IMR-90 (cell line): ENCODE measurements at regions not wholly inside any gene's neighbourhood (a gene's known extent, or its start where the extent isn't known, plus 50 kb on each side); places are given as distances from the start of the nearest gene placed in this dataset.

ENCODE experiments used
- ATAC-seq: fragments of 200-7000 bp; cut with Tn5 transposase; 2 replicates; pipeline ENCODE4 v1.9.1; 2020; ENCODE audit warnings: low read depth, mild to moderate bottlenecking, moderate library complexity
- BruUV-seq: library from RNA; stranded (reverse); fragments of 400-500 nt; replicated peaks from 2 replicates; lab custom pipeline; 2021; lab: Mats Ljungman, UMichigan
- CTCF ChIA-PET: fragments of 300-600 bp; formaldehyde crosslinking; extraction: SDS; loops from one replicate; lab custom pipeline; 2021; ENCODE audit warnings: antibody characterized with exemption; lab: Yijun Ruan, JAX
- POLR2A ChIA-PET: fragments of 300-600 bp; sonication (Branson Sonifier 250); formaldehyde crosslinking; loops from one replicate; lab custom pipeline; 2022; ENCODE audit warnings: antibody characterized with exemption; ENCODE audit not compliant: unreplicated experiment; lab: Charles Lee
- DNase-seq: peaks from one replicate; pipeline ENCODE4 v3.0.0; 2013
- H2AFZ ChIP-seq: replicated peaks from 2 replicates; pipeline ENCODE3; 2013; ENCODE audit warnings: low read length, mild to moderate bottlenecking; ENCODE audit not compliant: poor library complexity
- H2AK5ac ChIP-seq: 2 replicates; pipeline ENCODE4 v1.6.1; 2013; ENCODE audit warnings: low read depth, low read length, inconsistent platforms
- H2AK9ac ChIP-seq: replicated peaks from 2 replicates; pipeline ENCODE3; 2013; ENCODE audit warnings: mild to moderate bottlenecking, low read depth, low read length, moderate library complexity; ENCODE audit not compliant: poor library complexity
- H2BK120ac ChIP-seq: 2 replicates; pipeline ENCODE4 v1.6.1; 2013; ENCODE audit warnings: low read depth, low read length, inconsistent platforms
- H2BK15ac ChIP-seq: 3 replicates; pipeline ENCODE4 v1.6.1; 2013; ENCODE audit warnings: low read depth, low read length, inconsistent platforms
- H2BK20ac ChIP-seq: 2 replicates; pipeline ENCODE4 v1.6.1; 2013; ENCODE audit warnings: low read depth, mild to moderate bottlenecking, inconsistent platforms, low read length, moderate library complexity
- H2BK5ac ChIP-seq: 2 replicates; pipeline ENCODE4 v1.6.1; 2013; ENCODE audit warnings: mild to moderate bottlenecking, low read depth, low read length, inconsistent platforms; ENCODE audit not compliant: poor library complexity, severe bottlenecking
- H3K14ac ChIP-seq: replicated peaks from 2 replicates; pipeline ENCODE4 v1.6.1; 2013; ENCODE audit warnings: low read depth, low read length, inconsistent platforms
- H3K18ac ChIP-seq: 2 replicates; pipeline ENCODE4 v1.6.1; 2013; ENCODE audit warnings: low read depth, low read length, control low read depth
- H3K23ac ChIP-seq: 2 replicates; pipeline ENCODE4 v1.6.1; 2013; ENCODE audit warnings: low read depth, low read length, inconsistent platforms
- H3K27ac ChIP-seq: 2 replicates; pipeline ENCODE4 v1.5.1; 2013; ENCODE audit warnings: mild to moderate bottlenecking, control low read depth, low read length; ENCODE audit not compliant: insufficient read depth
- H3K27me3 ChIP-seq: 2 replicates; pipeline ENCODE4 v1.6.1; 2013; ENCODE audit warnings: low read length; ENCODE audit not compliant: control insufficient read depth, insufficient read depth
- H3K36me3 ChIP-seq: 2 replicates; pipeline ENCODE4 v1.6.1; 2013; ENCODE audit warnings: low read length, mixed read lengths; ENCODE audit not compliant: control insufficient read depth, insufficient read depth
- H3K4ac ChIP-seq: 2 replicates; pipeline ENCODE4 v1.6.1; 2013; ENCODE audit warnings: low read depth, low read length, inconsistent platforms
- H3K4me1 ChIP-seq: 2 replicates; pipeline ENCODE4 v1.6.1; 2013; ENCODE audit warnings: low read length, mixed read lengths; ENCODE audit not compliant: control insufficient read depth, insufficient read depth
- H3K4me2 ChIP-seq: 2 replicates; pipeline ENCODE4 v1.6.1; 2013; ENCODE audit warnings: low read depth, mild to moderate bottlenecking, control low read depth, low read length, moderate library complexity
- H3K4me3 ChIP-seq: 2 replicates; pipeline ENCODE4 v1.5.1; 2013; ENCODE audit warnings: low read depth, mild to moderate bottlenecking, control low read depth, low read length, moderate library complexity; ENCODE audit not compliant: insufficient read depth
- H3K56ac ChIP-seq: 2 replicates; pipeline ENCODE4 v1.6.1; 2013; ENCODE audit warnings: low read length, inconsistent platforms; ENCODE audit not compliant: insufficient read depth; ENCODE audit errors: extremely low read depth
- H3K79me1 ChIP-seq, 2 experiments: 2 replicates each; pipeline ENCODE4 v1.6.1; 2013; ENCODE audit warnings: low read length in 2 of 2, inconsistent platforms in 1 of 2, low read depth in 1 of 2
- H3K9ac ChIP-seq: 2 replicates; pipeline ENCODE4 v1.6.1; 2013; ENCODE audit warnings: low read depth, low read length, control low read depth
- H3K9me1 ChIP-seq: 2 replicates; pipeline ENCODE4 v1.6.1; 2013; ENCODE audit warnings: low read length, inconsistent platforms; ENCODE audit not compliant: insufficient read depth
- H3K9me3 ChIP-seq: 2 replicates; pipeline ENCODE4 v1.6.1; 2013; ENCODE audit warnings: low read length; ENCODE audit not compliant: control insufficient read depth, insufficient read depth
- H4K20me1 ChIP-seq: 2 replicates; pipeline ENCODE4 v1.6.1; 2013; ENCODE audit warnings: low read length, inconsistent platforms; ENCODE audit not compliant: insufficient read depth
- H4K5ac ChIP-seq: 2 replicates; pipeline ENCODE4 v1.6.1; 2013; ENCODE audit warnings: mild to moderate bottlenecking, low read depth, low read length, control low read depth
- H4K8ac ChIP-seq, 2 experiments: 2 replicates each; pipeline ENCODE4 v1.6.1; 2013; ENCODE audit warnings: low read depth in 2 of 2, low read length in 2 of 2, control low read depth in 1 of 2, inconsistent platforms in 1 of 2
- H4K91ac ChIP-seq: 2 replicates; pipeline ENCODE4 v1.6.1; 2013; ENCODE audit warnings: low read depth, low read length, inconsistent platforms; ENCODE audit not compliant: insufficient read depth
- CEBPB ChIP-seq: IDR thresholded peaks from 2 replicates; pipeline ENCODE4 v1.6.1; 2012; ENCODE audit warnings: low read depth, low read length, improper control_type of control experiment
- CTCF ChIP-seq: conservative IDR thresholded peaks from 2 replicates; pipeline ENCODE4 v1.5.1; 2012; ENCODE audit warnings: mild to moderate bottlenecking, low read depth, low read length, improper control_type of control experiment
- POLR2A ChIP-seq: IDR thresholded peaks from 2 replicates; pipeline ENCODE4 v1.6.1; 2012; ENCODE audit warnings: mild to moderate bottlenecking, low read depth, low read length
- RCOR1 ChIP-seq: IDR thresholded peaks from 2 replicates; pipeline ENCODE4 v1.6.1; 2012; ENCODE audit warnings: mild to moderate bottlenecking, low read length, improper control_type of control experiment; ENCODE audit not compliant: insufficient replicate concordance
- WGBS, 2 experiments: methylation state at CpG; one replicate each; pipeline versions ENCODE4 v1.1.5 to v1.1.7; 2013; ENCODE audit warnings: missing lambda C conversion rate in 2 of 2; ENCODE audit not compliant: insufficient read length in 1 of 2; ENCODE audit errors: extremely low coverage in 2 of 2; 5-methylcytosine and 5-hydroxymethylcytosine counted together
- dilution Hi-C: fragments of 300-500 bp; cut with HindIII; formaldehyde crosslinking; loops from one replicate; pipeline ENCODE4 v1.14.3; 2018; ENCODE audit warnings: low sequenced_read_pairs; ENCODE audit not compliant: unreplicated experiment
- in situ Hi-C: fragments of 300-500 bp; cut with MboI; formaldehyde crosslinking; loops from 3 replicates; pipeline ENCODE4 v1.14.3; 2019; ENCODE audit warnings: low sequenced_read_pairs, inconsistent platforms, mixed read lengths
- intact Hi-C: fragments of 100-400 bp; cut with micrococcal nuclease; formaldehyde crosslinking; loops from 2 replicates; pipeline ENCODE4 v1.10.0; 2022

- H3K56ac ChIP-seq = no peak overlapping the region
- no peak overlapping the region for H3K23ac ChIP-seq
- CTCF ChIA-PET = no interaction called here
- no peaks in the 10 kb centered on the region for H3K9me3 ChIP-seq
- no peak for DNase-seq
- H4K5ac ChIP-seq = no peak overlapping the region
- no peaks in the 10 kb centered on the region for H4K20me1 ChIP-seq
- no peak overlapping the region for H2AFZ ChIP-seq
- POLR2A ChIA-PET = no interaction called here
- H2BK120ac ChIP-seq = peak overlapping the region; percentile 19; the same call in 1 of the 2 replicates
- peaks cover 13% of the 10 kb centered on the region for H3K9me1 ChIP-seq
- H3K4me3 ChIP-seq = no peak overlapping the region
- peaks cover 8% of the 10 kb centered on the region for H3K4me1 ChIP-seq
- in situ Hi-C loops (loop anchor here (10.0 kb wide), 1 partner anchor 264 kb away; no protein-coding TSS in a partner anchor), dilution Hi-C loops (no loop called here), intact Hi-C loops (no loop called here)
- H3K18ac ChIP-seq = no peak overlapping the region; the same call in 1 of the 2 replicates
- no peak overlapping the region for H3K4ac ChIP-seq
- ATAC-seq = no peak
- H3K4me2 ChIP-seq = no peak overlapping the region
- WGBS, 2 experiments = no CpG with 5 or more reads among the region's 1 CpG
- H4K8ac ChIP-seq = no peak overlapping the region
- H3K27me3 ChIP-seq = no peaks in the 10 kb centered on the region
- TF ChIP-seq RCOR1 (no peak), CTCF (no peak), CEBPB (no peak), POLR2A (no peak)
- no peak overlapping the region for H3K9ac ChIP-seq
- no peak overlapping the region for H2AK9ac ChIP-seq
- H2BK15ac ChIP-seq = no peak overlapping the region
- no peak overlapping the region for H2AK5ac ChIP-seq
- H3K27ac ChIP-seq = no peak overlapping the region
- no peak overlapping the region for H3K14ac ChIP-seq
- no peaks in the 10 kb centered on the region for H3K79me1 ChIP-seq
- H3K36me3 ChIP-seq = no peaks in the 10 kb centered on the region
- BruUV-seq = no TSS peak
- H2BK20ac ChIP-seq = no peak overlapping the region
- H4K91ac ChIP-seq = no peak overlapping the region
- no peak overlapping the region for H2BK5ac ChIP-seq
Observed at GRCh38 chr5:143560378-143560777, 156.9 kb upstream of the NR3C1 start.
